Adrenal gland (tissue), 5 donors: ENCODE measurements at regions not wholly inside any gene's neighbourhood (a gene's known extent, or its start where the extent isn't known, plus 50 kb on each side); places are given as distances from the start of the nearest gene placed in this dataset.

Source experiments
- POLR2A ChIP-seq, 2 donors: fragments of 450-650 bp; IDR thresholded peaks; one replicate each; pipeline ENCODE4 v1.6.1; 2017; ENCODE audit warnings: antibody characterized with exemption in 2 of 2, mild to moderate bottlenecking in 2 of 2, moderate library complexity in 1 of 2
- TF ChIP-seq, protein P1 (sequence below), 6 experiments: fragments of 450-650 bp in 4 of 6; fragments of 200-600 bp in 2 of 6; sonication (generic) in 1 of 6; IDR thresholded peaks; 1 replicate in 5 of 6; 2 replicates in 1 of 6; pipeline versions ENCODE4 v1.5.1 to v1.8.0; 2016 to 2021; ENCODE audit warnings: antibody characterized with exemption in 6 of 6, mild to moderate bottlenecking in 2 of 6, moderate library complexity in 1 of 6
- donor health status: DM: no; HTN: no; CAD: no.

DNA sequence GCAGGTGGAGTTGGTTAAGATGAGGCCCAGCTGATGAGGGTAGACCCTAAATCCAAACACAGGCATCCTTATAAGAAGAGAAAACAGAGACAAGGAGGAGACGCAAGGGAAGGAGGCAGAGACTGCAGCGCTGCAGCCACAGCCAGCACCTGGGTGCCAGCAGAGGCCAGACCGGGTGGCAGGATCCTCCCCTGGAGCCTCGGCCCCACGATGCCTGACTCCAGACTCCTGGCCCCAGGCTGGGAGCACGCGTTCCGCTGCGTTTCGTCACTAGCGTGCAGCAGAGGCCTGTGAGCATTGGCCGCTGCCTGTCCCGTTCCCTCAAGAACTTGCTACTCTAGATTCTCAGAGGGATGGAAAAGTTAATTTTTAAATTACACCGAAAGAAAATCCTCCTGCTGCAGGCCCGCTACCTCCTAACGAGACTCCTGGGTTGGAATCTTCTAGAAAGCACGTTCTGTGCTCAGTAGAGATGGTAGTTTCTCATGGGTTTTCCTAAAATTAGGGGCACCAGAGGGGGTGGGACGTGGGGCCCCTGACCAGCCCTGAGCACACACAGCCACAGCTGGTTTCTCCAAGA, 57.7 kb upstream of the FBRSL1 start:
- TF ChIP-seq, protein P1, sequence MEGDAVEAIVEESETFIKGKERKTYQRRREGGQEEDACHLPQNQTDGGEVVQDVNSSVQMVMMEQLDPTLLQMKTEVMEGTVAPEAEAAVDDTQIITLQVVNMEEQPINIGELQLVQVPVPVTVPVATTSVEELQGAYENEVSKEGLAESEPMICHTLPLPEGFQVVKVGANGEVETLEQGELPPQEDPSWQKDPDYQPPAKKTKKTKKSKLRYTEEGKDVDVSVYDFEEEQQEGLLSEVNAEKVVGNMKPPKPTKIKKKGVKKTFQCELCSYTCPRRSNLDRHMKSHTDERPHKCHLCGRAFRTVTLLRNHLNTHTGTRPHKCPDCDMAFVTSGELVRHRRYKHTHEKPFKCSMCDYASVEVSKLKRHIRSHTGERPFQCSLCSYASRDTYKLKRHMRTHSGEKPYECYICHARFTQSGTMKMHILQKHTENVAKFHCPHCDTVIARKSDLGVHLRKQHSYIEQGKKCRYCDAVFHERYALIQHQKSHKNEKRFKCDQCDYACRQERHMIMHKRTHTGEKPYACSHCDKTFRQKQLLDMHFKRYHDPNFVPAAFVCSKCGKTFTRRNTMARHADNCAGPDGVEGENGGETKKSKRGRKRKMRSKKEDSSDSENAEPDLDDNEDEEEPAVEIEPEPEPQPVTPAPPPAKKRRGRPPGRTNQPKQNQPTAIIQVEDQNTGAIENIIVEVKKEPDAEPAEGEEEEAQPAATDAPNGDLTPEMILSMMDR (IDR thresholded peaks at IDR 0.05): no peak
- TF ChIP-seq POLR2A (IDR thresholded peaks at IDR 0.05): no peak
